ENCODE measurements at regions not wholly inside any gene's neighbourhood (a gene's known extent, or its start where the extent isn't known, plus 50 kb on each side); places are given as distances from the start of the nearest gene placed in this dataset.

DNA sequence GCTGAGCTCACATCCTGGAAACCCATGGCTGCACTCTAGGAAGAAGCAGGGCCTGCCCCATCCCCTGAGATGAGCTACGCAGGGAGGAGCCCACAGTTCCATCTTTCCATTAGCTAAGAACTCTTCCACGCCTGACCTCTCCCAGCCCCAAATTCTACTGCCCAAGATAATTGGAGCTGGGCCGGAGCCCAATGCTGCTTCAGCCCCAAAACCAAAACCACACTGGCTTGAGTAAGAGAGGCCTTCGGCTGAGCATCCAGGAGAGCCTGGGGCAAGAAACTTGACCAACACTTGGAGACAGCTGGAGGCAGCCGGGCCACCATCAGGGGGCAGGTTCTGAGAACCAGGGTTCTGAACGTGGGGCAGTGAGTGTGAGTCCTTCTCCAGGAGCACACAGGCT lies 116.1 kb upstream of the ZMIZ1 start:
- TF ChIP-seq, protein P1, sequence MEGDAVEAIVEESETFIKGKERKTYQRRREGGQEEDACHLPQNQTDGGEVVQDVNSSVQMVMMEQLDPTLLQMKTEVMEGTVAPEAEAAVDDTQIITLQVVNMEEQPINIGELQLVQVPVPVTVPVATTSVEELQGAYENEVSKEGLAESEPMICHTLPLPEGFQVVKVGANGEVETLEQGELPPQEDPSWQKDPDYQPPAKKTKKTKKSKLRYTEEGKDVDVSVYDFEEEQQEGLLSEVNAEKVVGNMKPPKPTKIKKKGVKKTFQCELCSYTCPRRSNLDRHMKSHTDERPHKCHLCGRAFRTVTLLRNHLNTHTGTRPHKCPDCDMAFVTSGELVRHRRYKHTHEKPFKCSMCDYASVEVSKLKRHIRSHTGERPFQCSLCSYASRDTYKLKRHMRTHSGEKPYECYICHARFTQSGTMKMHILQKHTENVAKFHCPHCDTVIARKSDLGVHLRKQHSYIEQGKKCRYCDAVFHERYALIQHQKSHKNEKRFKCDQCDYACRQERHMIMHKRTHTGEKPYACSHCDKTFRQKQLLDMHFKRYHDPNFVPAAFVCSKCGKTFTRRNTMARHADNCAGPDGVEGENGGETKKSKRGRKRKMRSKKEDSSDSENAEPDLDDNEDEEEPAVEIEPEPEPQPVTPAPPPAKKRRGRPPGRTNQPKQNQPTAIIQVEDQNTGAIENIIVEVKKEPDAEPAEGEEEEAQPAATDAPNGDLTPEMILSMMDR (IDR thresholded peaks at IDR 0.05; ENCODE audit: low read depth, low read length): no peak
- no peak overlapping the region for H3K4me3 ChIP-seq (ENCODE audit: low read depth, low read length)

DNA sequence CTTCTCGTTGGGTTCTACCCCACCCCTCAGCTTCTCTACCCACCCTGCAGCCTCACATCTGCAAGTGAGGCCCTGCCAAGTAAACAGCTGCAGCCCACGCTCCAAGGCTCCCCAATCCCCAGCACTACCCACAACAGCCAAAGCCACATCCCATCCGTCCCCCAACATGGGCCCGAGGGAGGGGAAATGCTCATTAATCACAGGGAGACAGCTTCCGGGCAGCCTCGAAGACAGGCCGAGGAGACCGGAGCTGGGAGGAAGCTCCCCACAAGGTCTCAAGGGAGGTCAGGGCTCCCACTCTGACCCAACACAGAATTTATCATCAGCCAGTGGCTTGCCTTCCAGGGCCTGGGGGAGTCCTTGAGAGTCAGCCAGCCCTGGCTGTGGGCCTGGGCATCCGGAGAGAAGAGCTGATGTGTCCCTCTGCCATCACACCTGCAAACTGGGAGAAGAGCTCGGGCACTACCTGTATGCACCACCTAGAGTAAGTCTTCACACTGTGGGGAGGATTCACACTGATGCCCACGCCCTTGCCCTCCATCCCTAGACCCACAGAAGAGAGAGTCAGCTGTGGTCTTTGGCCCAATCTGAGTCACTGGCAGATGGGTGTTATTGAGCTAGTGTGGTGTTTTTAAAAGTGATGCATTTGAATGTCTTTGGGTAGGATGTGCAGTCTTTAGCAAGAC lies 115.5 kb upstream of the ZMIZ1 start:
- TF ChIP-seq, protein P1 (IDR thresholded peaks at IDR 0.05; ENCODE audit: low read depth, low read length): no peak
- no peak overlapping the region for H3K4me3 ChIP-seq (ENCODE audit: low read depth, low read length)

DNA sequence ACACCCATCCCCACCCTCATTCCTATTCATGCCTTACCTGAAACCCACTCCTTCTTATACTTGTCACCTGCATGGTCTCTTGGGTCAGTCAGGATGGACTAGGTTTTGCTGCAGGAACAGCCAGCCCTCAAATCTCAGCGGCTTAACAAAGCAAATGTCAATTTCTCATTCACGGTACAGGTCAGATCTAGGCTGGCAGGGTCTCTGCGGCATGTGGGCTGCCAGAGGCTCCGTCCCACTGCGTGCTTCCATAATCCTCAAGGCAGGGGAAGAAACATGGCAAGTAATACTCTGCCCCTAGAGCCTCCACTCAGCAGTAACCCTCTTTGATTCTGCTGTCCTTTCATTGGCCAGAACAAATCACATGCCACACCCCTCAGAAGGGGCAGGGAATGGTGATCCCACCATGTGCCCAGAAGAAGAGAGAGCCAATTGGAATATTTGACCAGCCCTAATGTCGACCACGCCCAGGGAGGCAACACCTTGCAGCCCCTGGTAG lies 114.9 kb upstream of the ZMIZ1 start:
- no peak overlapping the region for H3K4me3 ChIP-seq (ENCODE audit: low read depth, low read length)
- TF ChIP-seq, protein P1 (IDR thresholded peaks at IDR 0.05; ENCODE audit: low read depth, low read length): no peak

DNA sequence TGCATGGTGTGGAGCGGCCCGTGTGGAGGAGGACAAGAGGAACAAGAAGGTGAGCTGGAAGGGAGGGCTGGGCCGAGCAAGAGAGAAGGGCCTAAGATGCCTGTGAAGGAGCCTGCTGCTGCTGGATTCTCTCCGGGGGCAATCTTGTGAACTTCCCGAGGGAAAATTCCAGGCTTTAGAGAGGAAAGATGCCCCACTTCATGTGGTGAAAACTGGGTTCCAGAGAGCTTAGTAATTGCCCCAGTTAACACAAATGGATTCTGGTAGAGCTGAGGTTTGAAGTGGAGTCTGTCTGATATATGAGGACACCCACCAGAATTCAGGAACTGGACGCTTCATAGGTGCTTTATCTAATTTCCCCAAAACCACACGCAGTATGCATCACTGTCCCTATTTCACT lies 114.1 kb upstream of the ZMIZ1 start:
- H3K4me3 ChIP-seq (ENCODE audit: low read depth, low read length): no peak overlapping the region
- TF ChIP-seq, protein P1 (IDR thresholded peaks at IDR 0.05; ENCODE audit: low read depth, low read length): no peak

DNA sequence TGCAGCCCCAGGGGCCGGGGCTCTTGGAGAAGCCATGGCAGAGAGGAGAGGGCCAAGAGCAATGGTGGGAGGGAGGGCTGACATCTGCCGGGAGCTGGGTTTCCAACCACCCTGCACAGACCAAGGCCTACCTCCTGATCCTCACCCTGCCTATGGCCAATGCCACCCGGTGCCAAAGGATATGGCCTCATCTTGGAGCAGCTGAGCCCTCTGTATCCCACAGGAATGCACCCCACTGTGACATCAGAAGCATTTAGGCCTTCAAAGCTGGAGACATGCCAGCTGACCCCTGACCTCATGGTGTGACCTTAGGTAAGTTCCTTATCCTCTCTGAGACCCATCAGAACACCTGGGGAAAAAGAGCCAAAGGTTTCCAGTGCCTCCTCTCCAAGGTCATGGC lies 113.6 kb upstream of the ZMIZ1 start:
- TF ChIP-seq, protein P1 (IDR thresholded peaks at IDR 0.05; ENCODE audit: low read depth, low read length): no peak
- no peak overlapping the region for H3K4me3 ChIP-seq (ENCODE audit: low read depth, low read length)

DNA sequence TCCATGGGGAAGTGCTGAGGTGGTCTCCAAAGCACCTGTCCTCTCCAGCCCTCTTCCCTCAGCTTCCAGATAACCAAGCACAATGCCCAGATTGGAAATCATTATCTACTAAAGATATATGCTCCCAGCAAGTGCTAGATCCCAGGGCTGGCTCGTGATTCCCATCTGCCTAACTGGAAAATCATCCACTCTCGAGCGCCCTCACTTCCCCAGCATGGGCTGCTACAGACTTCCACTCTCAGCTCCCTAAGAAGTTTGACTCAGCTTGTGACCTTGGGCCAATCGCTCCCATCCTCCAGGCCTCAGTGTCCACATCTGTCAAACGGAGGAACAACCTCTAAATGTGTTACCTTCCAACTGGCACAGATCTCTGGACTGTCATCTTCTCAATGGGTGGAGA lies 112.4 kb upstream of the ZMIZ1 start:
- no peak overlapping the region for H3K4me3 ChIP-seq (ENCODE audit: low read depth, low read length)
- TF ChIP-seq, protein P1 (IDR thresholded peaks at IDR 0.05; ENCODE audit: low read depth, low read length): no peak

DNA sequence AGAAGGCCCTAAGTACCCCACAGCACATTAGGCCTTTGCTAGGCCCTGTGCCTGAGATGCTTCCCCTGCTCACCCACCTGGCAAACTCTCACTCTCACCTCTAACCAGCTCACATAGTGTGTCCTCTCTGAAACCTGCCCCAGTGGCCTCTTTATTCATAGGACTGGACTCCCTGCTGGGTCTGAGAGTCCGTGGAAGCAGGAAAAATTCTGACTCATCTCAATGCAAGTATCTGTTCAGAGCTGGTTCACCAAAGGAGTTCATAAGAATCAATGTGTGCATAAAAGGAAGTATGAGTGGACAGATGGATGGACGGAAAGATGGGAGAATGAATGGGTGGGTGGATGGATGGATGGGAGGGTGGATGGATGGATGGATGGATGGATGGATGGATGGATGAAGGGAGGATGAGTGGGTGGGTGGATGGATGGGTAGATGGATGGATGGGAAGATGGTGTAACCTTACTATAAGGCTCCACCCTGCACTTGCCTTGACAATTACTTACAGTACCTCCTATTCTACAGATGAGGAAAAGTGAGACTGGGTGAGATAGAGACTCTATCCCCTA lies 111.2 kb upstream of the ZMIZ1 start:
- TF ChIP-seq, protein P1 (IDR thresholded peaks at IDR 0.05; ENCODE audit: low read depth, low read length): no peak
- H3K4me3 ChIP-seq (ENCODE audit: low read depth, low read length): no peak overlapping the region
